Vagina (tissue), 2 donors: ENCODE measurements at regions not wholly inside any gene's neighbourhood (a gene's known extent, or its start where the extent isn't known, plus 50 kb on each side); places are given as distances from the start of the nearest gene placed in this dataset.

Experiments
- DNase-seq, 2 donors: peaks; one replicate each; pipeline ENCODE4 v3.0.0-alpha.2; 2017; ENCODE audit errors: extremely low spot score in 2 of 2
- H3K27ac ChIP-seq: fragments of 200-600 bp; sonication (generic); one replicate; pipeline ENCODE4 v1.5.1; 2019
- H3K27me3 ChIP-seq: fragments of 200-600 bp; sonication (generic); one replicate; pipeline ENCODE4 v1.5.1; 2019
- H3K36me3 ChIP-seq, 2 donors: fragments of 200-600 bp; sonication (generic); one replicate each; pipeline ENCODE4 v1.5.1; 2017 to 2019
- H3K4me1 ChIP-seq: fragments of 200-600 bp; sonication (generic); one replicate; pipeline ENCODE4 v1.5.1; 2019
- H3K4me3 ChIP-seq, 2 donors: fragments of 200-600 bp; sonication (generic); 1 replicate in 1 of 2; 2 replicates in 1 of 2; pipeline ENCODE4 v1.5.1; 2016 to 2019
- H3K9me3 ChIP-seq: fragments of 200-600 bp; sonication (generic); one replicate; pipeline ENCODE4 v1.5.1; 2019
- POLR2A ChIP-seq, 2 donors: fragments of 450-650 bp; IDR thresholded peaks; one replicate each; pipeline ENCODE4 v1.6.1; 2017; ENCODE audit warnings: antibody characterized with exemption in 2 of 2, mild to moderate bottlenecking in 2 of 2, moderate library complexity in 2 of 2
- POLR2AphosphoS5 ChIP-seq, 2 donors: sonication (generic); formaldehyde crosslinking; IDR thresholded peaks; one replicate each; pipeline ENCODE4 v1.9.0; 2017; ENCODE audit warnings: antibody characterized with exemption in 2 of 2, mild to moderate bottlenecking in 2 of 2, low read depth in 1 of 2; ENCODE audit not compliant: insufficient read depth in 1 of 2
- intact Hi-C: fragments of 100-400 bp; cut with DNase I; formaldehyde crosslinking; loops from one replicate; pipeline ENCODE4 v1.15.1; 2023
- TF ChIP-seq, protein P1 (sequence below), 3 experiments: fragments of 450-650 bp in 2 of 3; fragments of 200-600 bp in 1 of 3; sonication (generic) in 1 of 3; IDR thresholded peaks; one replicate each; pipeline ENCODE4 v1.5.1; 2017 to 2019; ENCODE audit warnings: antibody characterized with exemption in 3 of 3, mild to moderate bottlenecking in 2 of 3, moderate library complexity in 2 of 3

DNA sequence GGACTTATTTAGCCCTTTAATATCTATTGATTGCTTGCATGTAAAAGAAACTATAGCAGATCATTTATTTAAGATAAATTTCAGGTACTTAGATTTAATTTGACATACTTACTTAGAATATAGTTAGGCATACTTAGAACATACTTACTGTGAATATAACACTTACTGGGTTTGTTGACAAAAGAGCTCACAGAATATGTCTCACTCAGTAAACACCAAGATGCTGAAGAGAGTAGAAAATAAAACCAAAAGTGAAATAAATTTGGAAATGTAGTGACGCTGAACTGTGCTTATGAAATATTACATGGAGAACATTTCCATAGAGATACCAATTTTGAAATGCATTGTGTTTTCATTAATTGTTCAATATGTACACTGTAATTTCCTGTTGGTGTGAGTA lies 615.4 kb upstream of the MAN1A1 start:
- DNase-seq = no peak
- Histone ChIP-seq H3K4me3 (no peak overlapping the region), H3K9me3 (no peaks in the 10 kb centered on the region), H3K27ac (no peak overlapping the region), H3K27me3 (no peaks in the 10 kb centered on the region), H3K36me3 (no peaks in the 10 kb centered on the region), H3K4me1 (no peaks in the 10 kb centered on the region)
- TF ChIP-seq, protein P1, sequence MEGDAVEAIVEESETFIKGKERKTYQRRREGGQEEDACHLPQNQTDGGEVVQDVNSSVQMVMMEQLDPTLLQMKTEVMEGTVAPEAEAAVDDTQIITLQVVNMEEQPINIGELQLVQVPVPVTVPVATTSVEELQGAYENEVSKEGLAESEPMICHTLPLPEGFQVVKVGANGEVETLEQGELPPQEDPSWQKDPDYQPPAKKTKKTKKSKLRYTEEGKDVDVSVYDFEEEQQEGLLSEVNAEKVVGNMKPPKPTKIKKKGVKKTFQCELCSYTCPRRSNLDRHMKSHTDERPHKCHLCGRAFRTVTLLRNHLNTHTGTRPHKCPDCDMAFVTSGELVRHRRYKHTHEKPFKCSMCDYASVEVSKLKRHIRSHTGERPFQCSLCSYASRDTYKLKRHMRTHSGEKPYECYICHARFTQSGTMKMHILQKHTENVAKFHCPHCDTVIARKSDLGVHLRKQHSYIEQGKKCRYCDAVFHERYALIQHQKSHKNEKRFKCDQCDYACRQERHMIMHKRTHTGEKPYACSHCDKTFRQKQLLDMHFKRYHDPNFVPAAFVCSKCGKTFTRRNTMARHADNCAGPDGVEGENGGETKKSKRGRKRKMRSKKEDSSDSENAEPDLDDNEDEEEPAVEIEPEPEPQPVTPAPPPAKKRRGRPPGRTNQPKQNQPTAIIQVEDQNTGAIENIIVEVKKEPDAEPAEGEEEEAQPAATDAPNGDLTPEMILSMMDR (IDR thresholded peaks at IDR 0.05) = no peak
- TF ChIP-seq POLR2AphosphoS5 (IDR thresholded peaks at IDR 0.05; ENCODE audit: insufficient read depth in 1 of 2, low read depth in 1 of 2) = no peak
- no peak for TF ChIP-seq POLR2A (IDR thresholded peaks at IDR 0.05)
- intact Hi-C loops = no loop called here

DNA sequence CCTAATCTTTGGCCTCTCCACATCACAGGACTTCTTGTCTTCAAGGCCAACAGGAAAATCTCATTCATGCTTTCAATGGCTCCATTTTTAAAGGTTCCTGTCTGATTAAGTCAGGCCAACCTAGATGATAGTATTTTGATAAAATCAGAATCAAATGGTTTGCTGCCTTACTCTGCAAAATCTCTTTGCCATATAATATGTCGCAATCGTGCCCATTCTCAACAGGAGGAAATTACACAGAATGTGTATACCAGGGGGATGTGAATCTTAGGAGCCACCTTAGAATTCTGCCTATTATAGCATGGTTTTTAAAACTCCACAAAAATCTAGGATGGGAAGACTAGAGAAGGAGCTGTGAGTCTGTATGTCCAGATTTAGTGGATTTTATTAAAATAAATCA lies 612.9 kb upstream of the MAN1A1 start:
- no peaks in the 10 kb centered on the region for H3K27me3 ChIP-seq
- intact Hi-C loops = no loop called here
- no peak for DNase-seq

DNA sequence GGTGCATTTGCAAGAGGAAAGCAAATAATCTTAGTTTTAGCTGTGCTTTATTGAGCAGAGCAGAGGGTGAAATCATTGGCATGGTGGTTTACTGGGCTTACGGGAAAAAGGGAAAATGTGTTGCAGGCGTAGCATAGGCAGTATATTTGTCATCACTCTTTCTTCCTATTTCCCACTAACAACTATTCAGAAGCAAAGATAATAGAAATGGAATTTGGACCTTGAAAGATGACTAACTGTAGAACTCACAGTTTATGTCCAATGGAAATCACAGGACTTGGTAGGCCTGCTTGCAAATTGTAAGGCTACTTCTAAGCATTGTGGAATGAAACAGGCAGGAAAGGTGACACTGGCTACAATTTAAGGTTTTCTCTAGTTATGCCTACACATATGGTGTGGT lies 611.9 kb upstream of the MAN1A1 start:
- TF ChIP-seq POLR2AphosphoS5 (IDR thresholded peaks at IDR 0.05; ENCODE audit: insufficient read depth in 1 of 2, low read depth in 1 of 2) = no peak
- TF ChIP-seq, protein P1 (IDR thresholded peaks at IDR 0.05) = no peak
- no peak for TF ChIP-seq POLR2A (IDR thresholded peaks at IDR 0.05)
- intact Hi-C loops = no loop called here
- H3K9me3 ChIP-seq = no peaks in the 10 kb centered on the region
- no peaks in the 10 kb centered on the region for H3K27me3 ChIP-seq
- no peaks in the 10 kb centered on the region for H3K4me1 ChIP-seq
- no peaks in the 10 kb centered on the region for H3K36me3 ChIP-seq
- DNase-seq = no peak
- no peak overlapping the region for H3K27ac ChIP-seq
- no peak overlapping the region for H3K4me3 ChIP-seq

More for the DNA sequence above, 612.9 kb upstream of the MAN1A1 start:
- H3K9me3 ChIP-seq = no peaks in the 10 kb centered on the region
- no peak overlapping the region for H3K27ac ChIP-seq
- TF ChIP-seq, protein P1 (IDR thresholded peaks at IDR 0.05) = no peak
- TF ChIP-seq POLR2A (IDR thresholded peaks at IDR 0.05) (no peak), POLR2AphosphoS5 (IDR thresholded peaks at IDR 0.05; ENCODE audit: insufficient read depth in 1 of 2, low read depth in 1 of 2) (no peak)
- no peaks in the 10 kb centered on the region for H3K4me1 ChIP-seq
- no peaks in the 10 kb centered on the region for H3K36me3 ChIP-seq
- no peak overlapping the region for H3K4me3 ChIP-seq

DNA sequence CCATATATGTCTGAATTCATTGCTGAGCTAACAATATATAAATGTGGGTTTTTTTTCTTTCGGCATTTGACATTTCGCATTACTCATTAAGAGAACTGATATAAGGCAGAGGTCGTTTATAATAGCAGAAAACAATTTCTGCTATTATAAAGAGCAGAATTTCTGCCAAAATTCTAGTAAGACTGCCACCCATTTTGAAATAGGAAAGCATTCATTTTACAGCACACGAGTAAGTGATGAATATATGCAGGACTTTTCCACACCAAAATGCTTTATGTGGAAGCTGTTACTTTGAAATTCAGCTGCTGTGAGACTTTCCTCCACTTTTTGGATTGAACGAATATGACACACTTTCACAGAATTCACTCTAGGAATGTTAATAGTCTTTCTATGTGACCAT lies 610.9 kb upstream of the MAN1A1 start:
- TF ChIP-seq, protein P1 (IDR thresholded peaks at IDR 0.05) = no peak
- TF ChIP-seq POLR2A (IDR thresholded peaks at IDR 0.05) = no peak

GRCh38 chr6:119960036-119960435 lies 610.5 kb upstream of the MAN1A1 start:
- Histone ChIP-seq H3K36me3 (no peaks in the 10 kb centered on the region), H3K4me3 (no peak overlapping the region), H3K27ac (no peak overlapping the region), H3K9me3 (no peaks in the 10 kb centered on the region), H3K4me1 (no peaks in the 10 kb centered on the region), H3K27me3 (no peaks in the 10 kb centered on the region)
- intact Hi-C loops = no loop called here
- TF ChIP-seq POLR2AphosphoS5 (IDR thresholded peaks at IDR 0.05; ENCODE audit: insufficient read depth in 1 of 2, low read depth in 1 of 2) = no peak
- no peak for TF ChIP-seq POLR2A (IDR thresholded peaks at IDR 0.05)
- TF ChIP-seq, protein P1 (IDR thresholded peaks at IDR 0.05) = no peak
- DNase-seq = no peak

More for the DNA sequence above, 610.9 kb upstream of the MAN1A1 start:
- Histone ChIP-seq H3K4me3 (no peak overlapping the region), H3K27me3 (no peaks in the 10 kb centered on the region), H3K9me3 (no peaks in the 10 kb centered on the region), H3K27ac (no peak overlapping the region), H3K4me1 (no peaks in the 10 kb centered on the region), H3K36me3 (no peaks in the 10 kb centered on the region)
- no peak for DNase-seq
- intact Hi-C loops = no loop called here
